ENCODE measurements at regions not wholly inside any gene's neighbourhood (a gene's known extent, or its start where the extent isn't known, plus 50 kb on each side); places are given as distances from the start of the nearest gene placed in this dataset.

DNA sequence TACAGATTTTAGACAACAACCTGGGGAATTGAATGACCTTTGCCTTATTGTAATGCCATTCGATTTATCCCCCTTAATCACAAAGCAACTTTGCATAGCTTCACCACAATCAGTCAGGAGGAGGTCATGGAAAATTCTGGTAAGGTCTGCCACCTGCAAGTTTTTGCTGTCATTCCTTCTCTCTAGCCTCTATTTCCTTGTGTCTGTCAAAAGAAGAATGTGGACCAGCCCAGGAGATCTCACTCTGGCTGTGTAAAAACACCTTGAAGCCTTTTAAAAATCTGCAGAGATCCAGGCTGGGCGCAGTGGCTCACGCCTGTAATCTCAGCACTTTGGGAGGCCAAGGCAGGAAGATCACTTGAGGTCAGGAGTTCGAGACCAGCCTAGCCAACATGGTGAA, 74.1 kb upstream of the BZW1 start (continued):
- TF ChIP-seq, protein P1, sequence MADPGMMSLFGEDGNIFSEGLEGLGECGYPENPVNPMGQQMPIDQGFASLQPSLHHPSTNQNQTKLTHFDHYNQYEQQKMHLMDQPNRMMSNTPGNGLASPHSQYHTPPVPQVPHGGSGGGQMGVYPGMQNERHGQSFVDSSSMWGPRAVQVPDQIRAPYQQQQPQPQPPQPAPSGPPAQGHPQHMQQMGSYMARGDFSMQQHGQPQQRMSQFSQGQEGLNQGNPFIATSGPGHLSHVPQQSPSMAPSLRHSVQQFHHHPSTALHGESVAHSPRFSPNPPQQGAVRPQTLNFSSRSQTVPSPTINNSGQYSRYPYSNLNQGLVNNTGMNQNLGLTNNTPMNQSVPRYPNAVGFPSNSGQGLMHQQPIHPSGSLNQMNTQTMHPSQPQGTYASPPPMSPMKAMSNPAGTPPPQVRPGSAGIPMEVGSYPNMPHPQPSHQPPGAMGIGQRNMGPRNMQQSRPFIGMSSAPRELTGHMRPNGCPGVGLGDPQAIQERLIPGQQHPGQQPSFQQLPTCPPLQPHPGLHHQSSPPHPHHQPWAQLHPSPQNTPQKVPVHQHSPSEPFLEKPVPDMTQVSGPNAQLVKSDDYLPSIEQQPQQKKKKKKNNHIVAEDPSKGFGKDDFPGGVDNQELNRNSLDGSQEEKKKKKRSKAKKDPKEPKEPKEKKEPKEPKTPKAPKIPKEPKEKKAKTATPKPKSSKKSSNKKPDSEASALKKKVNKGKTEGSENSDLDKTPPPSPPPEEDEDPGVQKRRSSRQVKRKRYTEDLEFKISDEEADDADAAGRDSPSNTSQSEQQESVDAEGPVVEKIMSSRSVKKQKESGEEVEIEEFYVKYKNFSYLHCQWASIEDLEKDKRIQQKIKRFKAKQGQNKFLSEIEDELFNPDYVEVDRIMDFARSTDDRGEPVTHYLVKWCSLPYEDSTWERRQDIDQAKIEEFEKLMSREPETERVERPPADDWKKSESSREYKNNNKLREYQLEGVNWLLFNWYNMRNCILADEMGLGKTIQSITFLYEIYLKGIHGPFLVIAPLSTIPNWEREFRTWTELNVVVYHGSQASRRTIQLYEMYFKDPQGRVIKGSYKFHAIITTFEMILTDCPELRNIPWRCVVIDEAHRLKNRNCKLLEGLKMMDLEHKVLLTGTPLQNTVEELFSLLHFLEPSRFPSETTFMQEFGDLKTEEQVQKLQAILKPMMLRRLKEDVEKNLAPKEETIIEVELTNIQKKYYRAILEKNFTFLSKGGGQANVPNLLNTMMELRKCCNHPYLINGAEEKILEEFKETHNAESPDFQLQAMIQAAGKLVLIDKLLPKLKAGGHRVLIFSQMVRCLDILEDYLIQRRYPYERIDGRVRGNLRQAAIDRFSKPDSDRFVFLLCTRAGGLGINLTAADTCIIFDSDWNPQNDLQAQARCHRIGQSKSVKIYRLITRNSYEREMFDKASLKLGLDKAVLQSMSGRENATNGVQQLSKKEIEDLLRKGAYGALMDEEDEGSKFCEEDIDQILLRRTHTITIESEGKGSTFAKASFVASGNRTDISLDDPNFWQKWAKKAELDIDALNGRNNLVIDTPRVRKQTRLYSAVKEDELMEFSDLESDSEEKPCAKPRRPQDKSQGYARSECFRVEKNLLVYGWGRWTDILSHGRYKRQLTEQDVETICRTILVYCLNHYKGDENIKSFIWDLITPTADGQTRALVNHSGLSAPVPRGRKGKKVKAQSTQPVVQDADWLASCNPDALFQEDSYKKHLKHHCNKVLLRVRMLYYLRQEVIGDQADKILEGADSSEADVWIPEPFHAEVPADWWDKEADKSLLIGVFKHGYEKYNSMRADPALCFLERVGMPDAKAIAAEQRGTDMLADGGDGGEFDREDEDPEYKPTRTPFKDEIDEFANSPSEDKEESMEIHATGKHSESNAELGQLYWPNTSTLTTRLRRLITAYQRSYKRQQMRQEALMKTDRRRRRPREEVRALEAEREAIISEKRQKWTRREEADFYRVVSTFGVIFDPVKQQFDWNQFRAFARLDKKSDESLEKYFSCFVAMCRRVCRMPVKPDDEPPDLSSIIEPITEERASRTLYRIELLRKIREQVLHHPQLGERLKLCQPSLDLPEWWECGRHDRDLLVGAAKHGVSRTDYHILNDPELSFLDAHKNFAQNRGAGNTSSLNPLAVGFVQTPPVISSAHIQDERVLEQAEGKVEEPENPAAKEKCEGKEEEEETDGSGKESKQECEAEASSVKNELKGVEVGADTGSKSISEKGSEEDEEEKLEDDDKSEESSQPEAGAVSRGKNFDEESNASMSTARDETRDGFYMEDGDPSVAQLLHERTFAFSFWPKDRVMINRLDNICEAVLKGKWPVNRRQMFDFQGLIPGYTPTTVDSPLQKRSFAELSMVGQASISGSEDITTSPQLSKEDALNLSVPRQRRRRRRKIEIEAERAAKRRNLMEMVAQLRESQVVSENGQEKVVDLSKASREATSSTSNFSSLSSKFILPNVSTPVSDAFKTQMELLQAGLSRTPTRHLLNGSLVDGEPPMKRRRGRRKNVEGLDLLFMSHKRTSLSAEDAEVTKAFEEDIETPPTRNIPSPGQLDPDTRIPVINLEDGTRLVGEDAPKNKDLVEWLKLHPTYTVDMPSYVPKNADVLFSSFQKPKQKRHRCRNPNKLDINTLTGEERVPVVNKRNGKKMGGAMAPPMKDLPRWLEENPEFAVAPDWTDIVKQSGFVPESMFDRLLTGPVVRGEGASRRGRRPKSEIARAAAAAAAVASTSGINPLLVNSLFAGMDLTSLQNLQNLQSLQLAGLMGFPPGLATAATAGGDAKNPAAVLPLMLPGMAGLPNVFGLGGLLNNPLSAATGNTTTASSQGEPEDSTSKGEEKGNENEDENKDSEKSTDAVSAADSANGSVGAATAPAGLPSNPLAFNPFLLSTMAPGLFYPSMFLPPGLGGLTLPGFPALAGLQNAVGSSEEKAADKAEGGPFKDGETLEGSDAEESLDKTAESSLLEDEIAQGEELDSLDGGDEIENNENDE (IDR thresholded peaks at IDR 0.05; ENCODE audit: insufficient replicate concordance, low read length) = no peak
- no peak for TF ChIP-seq RBBP5 (IDR thresholded peaks at IDR 0.05; ENCODE audit: borderline replicate concordance, low read depth, low read length)
- no peak for TF ChIP-seq TEAD4 (IDR thresholded peaks at IDR 0.05; ENCODE audit: low read depth, low read length)
- TF ChIP-seq SP1 (IDR thresholded peaks at IDR 0.05; ENCODE audit: low read depth, low read length) = no peak
- no peak for TF ChIP-seq EGR1 (IDR thresholded peaks at IDR 0.05; ENCODE audit: borderline replicate concordance, low read depth, low read length)
- TF ChIP-seq EP300 (IDR thresholded peaks at IDR 0.05; ENCODE audit: borderline replicate concordance in 1 of 2, low read depth in 2 of 2, low read length in 2 of 2) = no peak
- no peak for TF ChIP-seq EZH2 (IDR thresholded peaks at IDR 0.05; ENCODE audit: low read depth, low read length, severe bottlenecking)
- no peak for TF ChIP-seq POLR2A (IDR thresholded peaks at IDR 0.05; ENCODE audit: control extremely low read depth in 1 of 2, low read depth in 2 of 2, low read length in 2 of 2)
- TF ChIP-seq CTBP2 (IDR thresholded peaks at IDR 0.05; ENCODE audit: borderline replicate concordance, insufficient read depth, insufficient read length, low read length) = no peak
- TF ChIP-seq CEBPB (IDR thresholded peaks at IDR 0.05; ENCODE audit: low read depth, low read length) = no peak
- no peak for TF ChIP-seq MAFK (IDR thresholded peaks at IDR 0.05; ENCODE audit: low read depth, low read length)
- TF ChIP-seq HDAC6 (IDR thresholded peaks at IDR 0.05; ENCODE audit: low read depth, low read length) = no peak
- TF ChIP-seq JUN (IDR thresholded peaks at IDR 0.05; ENCODE audit: low read depth, low read length) = no peak
